GM13977 (cell line): ENCODE measurements at regions not wholly inside any gene's neighbourhood (a gene's known extent, or its start where the extent isn't known, plus 50 kb on each side); places are given as distances from the start of the nearest gene placed in this dataset.

Experiments used
- DNase-seq: peaks from one replicate; pipeline ENCODE4 v3.0.0; 2012; ENCODE audit warnings: low spot score
- CTCF ChIP-seq: IDR thresholded peaks from 2 replicates; pipeline ENCODE4 v1.5.1; 2012; ENCODE audit warnings: mild to moderate bottlenecking, control low read depth; ENCODE audit not compliant: insufficient read depth; ENCODE audit errors: extremely low read depth, missing control alignments
- in situ Hi-C: fragments of 300-500 bp; cut with MboI; formaldehyde crosslinking; loops from one replicate; pipeline ENCODE4 v1.12.0; 2022; ENCODE audit warnings: low sequenced_read_pairs, low pct_unique_long_range_greater_than_20kb, mixed read lengths, inconsistent platforms; ENCODE audit not compliant: unreplicated experiment

GRCh38 chr6:28742668-28743270, 181.0 kb downstream of the TRIM27 start:
- no peak for DNase-seq
- TF ChIP-seq CTCF = no peak
- in situ Hi-C loops = no loop called here

GRCh38 chr6:28743271-28743789, 180.5 kb downstream of the TRIM27 start:
- no peak for TF ChIP-seq CTCF
- in situ Hi-C loops = no loop called here
- DNase-seq = no peak

GRCh38 chr6:28747083-28747630, 176.6 kb downstream of the TRIM27 start:
- in situ Hi-C loops = no loop called here
- TF ChIP-seq CTCF = no peak
- DNase-seq = no peak

GRCh38 chr6:28747631-28748157, 176.1 kb downstream of the TRIM27 start:
- no peak for DNase-seq
- in situ Hi-C loops = no loop called here

GRCh38 chr6:28748192-28748591, 175.6 kb downstream of the TRIM27 start:
- no peak for TF ChIP-seq CTCF
- in situ Hi-C loops = no loop called here
- DNase-seq = no peak

More at GRCh38 chr6:28747631-28748157, 176.1 kb downstream of the TRIM27 start:
- no peak for TF ChIP-seq CTCF

GRCh38 chr6:28750926-28751458, 172.8 kb downstream of the TRIM27 start:
- in situ Hi-C loops = no loop called here
- TF ChIP-seq CTCF = no peak
- no peak for DNase-seq
